Adrenal gland (tissue), 9 donors: ENCODE measurements at regions not wholly inside any gene's neighbourhood (a gene's known extent, or its start where the extent isn't known, plus 50 kb on each side); places are given as distances from the start of the nearest gene placed in this dataset.
A peak's percentile ranks its signal among the peaks of the same experiment; 100 is the strongest.

Experiments
- DNase-seq, 7 donors: peaks; one replicate each; pipeline ENCODE4 v3.0.0-alpha.2; 2019 to 2020
- H3K27ac ChIP-seq, 5 donors: fragments of 200-600 bp; sonication (generic) in 4 of 5; 1 replicate in 3 of 5; 2 replicates in 2 of 5; pipeline versions ENCODE4 v1.5.1 to v1.8.0; 2016 to 2020; ENCODE audit warnings: mild to moderate bottlenecking in 1 of 5
- H3K27me3 ChIP-seq: fragments of 200-600 bp; 2 replicates; pipeline ENCODE4 v1.8.0; 2021
- H3K36me3 ChIP-seq, 2 donors: fragments of 200-600 bp; replicated peaks in 1 of 2; 1 replicate in 1 of 2; 2 replicates in 1 of 2; pipeline versions ENCODE4 v1.5.1 to v1.8.0; 2018 to 2022
- H3K4me1 ChIP-seq, 2 donors: fragments of 200-600 bp; replicated peaks in 1 of 2; 1 replicate in 1 of 2; 2 replicates in 1 of 2; pipeline versions ENCODE4 v1.5.1 to v1.8.0; 2018 to 2021
- H3K4me3 ChIP-seq, 4 donors: fragments of 200-600 bp; sonication (generic) in 3 of 4; one replicate each; pipeline ENCODE4 v1.5.1; 2016 to 2018
- H3K9me3 ChIP-seq, 3 donors: fragments of 200-600 bp; sonication (generic) in 1 of 3; replicated peaks in 1 of 3; 1 replicate in 2 of 3; 2 replicates in 1 of 3; pipeline versions ENCODE4 v1.5.1 to v1.8.0; 2016 to 2021
- POLR2A ChIP-seq, 2 donors: fragments of 450-650 bp; IDR thresholded peaks; one replicate each; pipeline ENCODE4 v1.6.1; 2017; ENCODE audit warnings: antibody characterized with exemption in 2 of 2, mild to moderate bottlenecking in 2 of 2, moderate library complexity in 1 of 2
- WGBS, 4 donors: extraction: QIAGEN DNeasy Blood & Tissue Kit in 2 of 4; methylation state at CpG; one replicate each; pipeline versions ENCODE4 v1.1.5 to v1.1.7; 2013 to 2017; 5-methylcytosine and 5-hydroxymethylcytosine counted together
- intact Hi-C, 2 donors: fragments of 100-400 bp; cut with DNase I; formaldehyde crosslinking; loops; one replicate each; pipeline versions ENCODE4 v1.14.1 to v1.15.0; 2022 to 2023
- TF ChIP-seq, protein P1 (sequence below), 6 experiments: fragments of 450-650 bp in 4 of 6; fragments of 200-600 bp in 2 of 6; sonication (generic) in 1 of 6; IDR thresholded peaks; 1 replicate in 5 of 6; 2 replicates in 1 of 6; pipeline versions ENCODE4 v1.5.1 to v1.8.0; 2016 to 2021; ENCODE audit warnings: antibody characterized with exemption in 6 of 6, mild to moderate bottlenecking in 2 of 6, moderate library complexity in 1 of 6
- donor health status: healthy with polysubstance abuse.
- donor health status: Bipolar disorder and iron deficiency.
- donor health status: DM: yes; HTN: yes; CAD: no.
- donor health status: DM: no; HTN: no; CAD: no.
- donor health status: DM: no; HTN: no; CAD: no.

DNA sequence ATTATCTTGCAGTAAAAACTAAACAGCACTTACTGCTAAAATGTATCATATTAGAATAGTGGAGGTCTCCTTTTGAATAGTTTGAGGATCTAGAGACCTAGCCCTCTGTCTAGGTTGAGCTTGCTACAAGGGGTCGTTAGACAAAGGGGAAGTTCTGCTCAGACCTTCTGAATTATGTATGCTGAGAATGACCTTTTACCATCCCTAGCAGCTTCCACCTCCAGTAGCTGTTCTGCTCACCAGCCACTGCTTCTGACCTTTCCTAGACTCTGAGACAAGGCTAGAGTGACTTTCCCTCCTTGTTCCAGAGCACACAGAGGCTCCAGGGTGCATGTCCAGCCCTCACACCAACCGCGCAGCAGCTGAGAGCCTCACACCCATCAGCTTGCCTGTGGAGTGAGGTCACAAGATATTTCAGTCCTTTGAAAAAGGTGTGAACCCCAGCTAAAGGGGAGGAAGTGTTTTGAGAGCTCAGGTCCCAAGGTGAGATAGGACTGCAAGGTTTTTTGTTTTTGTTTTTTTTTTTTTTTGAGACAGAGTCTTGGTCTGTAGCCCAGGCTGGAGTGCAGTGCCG is 289.3 kb upstream of the TNP1 start:
- H3K9me3 ChIP-seq = no peaks in the 10 kb centered on the region
- H3K4me1 ChIP-seq = no peaks in the 10 kb centered on the region
- intact Hi-C loops = no loop called here
- no peak overlapping the region for H3K27ac ChIP-seq
- DNase-seq = no peak
- H3K27me3 ChIP-seq = no peaks in the 10 kb centered on the region
- no peak overlapping the region for H3K4me3 ChIP-seq
- TF ChIP-seq, protein P1, sequence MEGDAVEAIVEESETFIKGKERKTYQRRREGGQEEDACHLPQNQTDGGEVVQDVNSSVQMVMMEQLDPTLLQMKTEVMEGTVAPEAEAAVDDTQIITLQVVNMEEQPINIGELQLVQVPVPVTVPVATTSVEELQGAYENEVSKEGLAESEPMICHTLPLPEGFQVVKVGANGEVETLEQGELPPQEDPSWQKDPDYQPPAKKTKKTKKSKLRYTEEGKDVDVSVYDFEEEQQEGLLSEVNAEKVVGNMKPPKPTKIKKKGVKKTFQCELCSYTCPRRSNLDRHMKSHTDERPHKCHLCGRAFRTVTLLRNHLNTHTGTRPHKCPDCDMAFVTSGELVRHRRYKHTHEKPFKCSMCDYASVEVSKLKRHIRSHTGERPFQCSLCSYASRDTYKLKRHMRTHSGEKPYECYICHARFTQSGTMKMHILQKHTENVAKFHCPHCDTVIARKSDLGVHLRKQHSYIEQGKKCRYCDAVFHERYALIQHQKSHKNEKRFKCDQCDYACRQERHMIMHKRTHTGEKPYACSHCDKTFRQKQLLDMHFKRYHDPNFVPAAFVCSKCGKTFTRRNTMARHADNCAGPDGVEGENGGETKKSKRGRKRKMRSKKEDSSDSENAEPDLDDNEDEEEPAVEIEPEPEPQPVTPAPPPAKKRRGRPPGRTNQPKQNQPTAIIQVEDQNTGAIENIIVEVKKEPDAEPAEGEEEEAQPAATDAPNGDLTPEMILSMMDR (IDR thresholded peaks at IDR 0.05) = no peak
- TF ChIP-seq POLR2A (IDR thresholded peaks at IDR 0.05) = no peak
- no peaks in the 10 kb centered on the region for H3K36me3 ChIP-seq
- WGBS, 4 donors = 64 to 80% (median 75%) methylated on average over 3 to 4 of the region's 4 CpGs

DNA sequence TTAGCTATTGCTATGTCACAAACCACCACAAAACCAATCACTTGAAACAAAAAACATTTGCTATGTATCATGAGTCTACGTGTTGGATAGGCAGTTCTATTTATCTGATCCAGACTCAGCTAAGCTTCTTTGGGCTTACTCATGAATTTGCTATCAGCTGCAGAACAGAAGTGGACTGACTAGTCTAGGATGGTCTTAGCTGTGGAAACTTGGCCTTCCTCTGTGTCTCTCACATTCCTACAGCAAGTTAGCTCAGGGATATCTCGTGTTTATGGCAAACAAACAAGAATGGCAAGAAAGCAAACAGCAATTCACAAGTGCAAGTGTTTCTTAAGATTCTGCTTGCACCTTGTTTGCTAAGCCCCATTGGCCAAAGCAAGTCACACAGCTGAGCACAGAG is 288.0 kb upstream of the TNP1 start:
- H3K27me3 ChIP-seq = no peaks in the 10 kb centered on the region
- no peak overlapping the region for H3K27ac ChIP-seq
- no peaks in the 10 kb centered on the region for H3K36me3 ChIP-seq
- no peak for DNase-seq
- 79 to 87% (median 80%) methylated on average over 2 of the region's 2 CpGs for WGBS, 4 donors
- TF ChIP-seq, protein P1 (IDR thresholded peaks at IDR 0.05) = no peak
- no peak for TF ChIP-seq POLR2A (IDR thresholded peaks at IDR 0.05)
- no peaks in the 10 kb centered on the region for H3K9me3 ChIP-seq
- no peak overlapping the region for H3K4me3 ChIP-seq
- H3K4me1 ChIP-seq = no peaks in the 10 kb centered on the region
- intact Hi-C loops = no loop called here

DNA sequence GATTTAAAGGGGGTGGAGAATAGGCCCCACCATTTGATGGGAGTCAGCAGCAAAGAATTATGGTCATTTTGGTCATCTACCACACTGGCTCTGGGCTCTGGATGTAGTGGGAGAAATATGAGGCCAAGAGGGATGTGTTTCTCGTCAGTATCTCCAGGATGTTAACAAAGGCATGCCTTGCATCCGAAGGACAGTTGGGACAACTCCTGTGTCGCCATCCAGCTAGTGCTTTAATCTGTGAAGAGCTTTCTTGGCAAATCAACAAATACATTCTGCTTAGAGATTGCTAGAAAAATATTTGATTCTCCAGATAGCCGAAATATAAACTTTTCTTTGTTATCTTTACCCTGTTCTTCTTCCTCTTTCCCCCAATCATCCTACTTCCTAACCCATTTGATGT is 287.1 kb upstream of the TNP1 start:
- H3K9me3 ChIP-seq = peaks cover 0 to 5% (median 0%) of the 10 kb centered on the region in 3 donors
- H3K36me3 ChIP-seq = no peaks in the 10 kb centered on the region
- DNase-seq = no peak
- no peak overlapping the region for H3K4me3 ChIP-seq
- H3K27ac ChIP-seq = no peak overlapping the region
- TF ChIP-seq POLR2A (IDR thresholded peaks at IDR 0.05) = no peak
- TF ChIP-seq, protein P1 (IDR thresholded peaks at IDR 0.05) = no peak
- H3K27me3 ChIP-seq = no peaks in the 10 kb centered on the region
- intact Hi-C loops = no loop called here
- WGBS, 4 donors = 85 to 92% (median 90%) methylated on average over 4 of the region's 4 CpGs
- H3K4me1 ChIP-seq = no peaks in the 10 kb centered on the region

GRCh38 chr2:217142649-217143266 is 282.9 kb upstream of the TNP1 start:
- intact Hi-C loops = no loop called here
- no peaks in the 10 kb centered on the region for H3K27me3 ChIP-seq
- TF ChIP-seq POLR2A (IDR thresholded peaks at IDR 0.05) = no peak
- TF ChIP-seq, protein P1 (IDR thresholded peaks at IDR 0.05) = peak; percentile 21 to 52 (median 44)
- peak in 4 of 7 donors; percentile 26 to 55 (median 44) for DNase-seq
- H3K36me3 ChIP-seq = no peaks in the 10 kb centered on the region
- no peak overlapping the region for H3K27ac ChIP-seq
- WGBS, 4 donors = 73 to 81% (median 78%) methylated on average over 3 of the region's 3 CpGs
- H3K9me3 ChIP-seq = peaks cover 3 to 15% (median 6%) of the 10 kb centered on the region in 3 donors
- no peak overlapping the region for H3K4me3 ChIP-seq
- no peaks in the 10 kb centered on the region for H3K4me1 ChIP-seq
